Endothelial cell of umbilical vein (primary cell): ENCODE measurements at regions not wholly inside any gene's neighbourhood (a gene's known extent, or its start where the extent isn't known, plus 50 kb on each side); places are given as distances from the start of the nearest gene placed in this dataset.

Experiments
- CTCF ChIP-seq, 2 donors: IDR thresholded peaks; 1 replicate in 1 of 2; 2 replicates in 1 of 2; pipeline ENCODE4 v1.5.1; 2011; ENCODE audit warnings: low read length in 2 of 2, mild to moderate bottlenecking in 2 of 2, moderate library complexity in 2 of 2, control low read depth in 1 of 2, inconsistent platforms in 1 of 2, low read depth in 1 of 2; ENCODE audit not compliant: insufficient read depth in 1 of 2; ENCODE audit errors: extremely low read depth in 1 of 2
- EZH2 ChIP-seq: IDR thresholded peaks from 2 replicates; pipeline ENCODE4 v1.6.1; 2012; ENCODE audit warnings: borderline replicate concordance, low read depth, mild to moderate bottlenecking, moderate library complexity, low read length, inconsistent platforms; ENCODE audit not compliant: severe bottlenecking
- FOS ChIP-seq: IDR thresholded peaks from 2 replicates; pipeline ENCODE4 v1.6.1; 2011; ENCODE audit warnings: mild to moderate bottlenecking, low read length, moderate library complexity, borderline replicate concordance; ENCODE audit not compliant: insufficient read depth
- JUN ChIP-seq: IDR thresholded peaks from 2 replicates; pipeline ENCODE4 v1.6.1; 2011; ENCODE audit warnings: borderline replicate concordance, low read depth; ENCODE audit not compliant: insufficient read length, insufficient read depth
- MYC ChIP-seq: IDR thresholded peaks from one replicate; pipeline ENCODE4 v1.6.1; 2011; ENCODE audit warnings: mild to moderate bottlenecking, low read depth, low read length
- POLR2A ChIP-seq: IDR thresholded peaks from 2 replicates; pipeline ENCODE4 v1.6.1; 2012; ENCODE audit warnings: low read depth, mild to moderate bottlenecking, control low read depth, low read length
- POLR2AphosphoS5 ChIP-seq: IDR thresholded peaks from 2 replicates; pipeline ENCODE4 v1.6.1; 2012; ENCODE audit warnings: low read depth, mild to moderate bottlenecking, control low read depth, low read length, moderate library complexity; ENCODE audit not compliant: insufficient read depth
- TF ChIP-seq, protein P1 (sequence below): IDR thresholded peaks from 2 replicates; pipeline ENCODE4 v1.6.1; 2011; ENCODE audit not compliant: insufficient read depth, insufficient read length

GRCh38 chr1:183710734-183711133, 57.6 kb upstream of the APOBEC4 start:
- TF ChIP-seq CTCF (IDR thresholded peaks at IDR 0.05; ENCODE audit: extremely low read depth in 1 of 2, insufficient read depth in 1 of 2, low read depth in 1 of 2, low read length in 2 of 2) (no peak), EZH2 (no peak), FOS (no peak), JUN (no peak), POLR2A (no peak), POLR2AphosphoS5 (no peak), MYC (no peak)
- TF ChIP-seq, protein P1, sequence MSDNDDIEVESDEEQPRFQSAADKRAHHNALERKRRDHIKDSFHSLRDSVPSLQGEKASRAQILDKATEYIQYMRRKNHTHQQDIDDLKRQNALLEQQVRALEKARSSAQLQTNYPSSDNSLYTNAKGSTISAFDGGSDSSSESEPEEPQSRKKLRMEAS: no peak
